ENCODE measurements at regions not wholly inside any gene's neighbourhood (a gene's known extent, or its start where the extent isn't known, plus 50 kb on each side); places are given as distances from the start of the nearest gene placed in this dataset.

- no peak for DNase-seq (ENCODE audit: low spot score)
- Mint-ChIP-seq H3K9me3 (no peaks in the 10 kb centered on the region; the same call in 1 of the 2 replicates), H3K4me1 (peaks cover 16% of the 10 kb centered on the region), H3K27ac (no peak overlapping the region), H3K27me3 (ENCODE audit: low read depth) (peaks cover 2% of the 10 kb centered on the region; the same call in 1 of the 2 replicates), H3K36me3 (no peaks in the 10 kb centered on the region), H3K4me3 (no peak overlapping the region)
- TF ChIP-seq ZNF232 (CRISPR knock-in tag; IDR thresholded peaks at IDR 0.05) = no peak
- TF ChIP-seq FOXK1 (CRISPR knock-in tag; IDR thresholded peaks at IDR 0.05) = no peak
- no peak for TF ChIP-seq ZBTB21 (CRISPR knock-in tag; IDR thresholded peaks at IDR 0.05; ENCODE audit: borderline replicate concordance)
- no peak for TF ChIP-seq TEAD1 (CRISPR knock-in tag; IDR thresholded peaks at IDR 0.05)
- TF ChIP-seq IRF2 (CRISPR knock-in tag; IDR thresholded peaks at IDR 0.05; ENCODE audit: borderline replicate concordance, low read depth) = no peak
- no peak for TF ChIP-seq MAX (CRISPR knock-in tag; IDR thresholded peaks at IDR 0.05)
- no peak for TF ChIP-seq ZNF425 (CRISPR knock-in tag; conservative IDR thresholded peaks at IDR 0.05)
- TF ChIP-seq AR (CRISPR knock-in tag; IDR thresholded peaks at IDR 0.05) = no peak
- no peak for TF ChIP-seq CREM (CRISPR knock-in tag; IDR thresholded peaks at IDR 0.05)
- TF ChIP-seq NFE2L1 (CRISPR knock-in tag; IDR thresholded peaks at IDR 0.05) = no peak
- TF ChIP-seq ZBTB43 (CRISPR knock-in tag; IDR thresholded peaks at IDR 0.05) = no peak
- TF ChIP-seq ZNF416 (CRISPR knock-in tag; IDR thresholded peaks at IDR 0.05) = no peak
- POLR2A ChIA-PET = no interaction called here
- peak; percentile 44 for ATAC-seq
- CTCF ChIA-PET = interaction anchor here (0.9 to 1.4 kb wide), 3 partner anchors 13 to 111 kb away, joined by 3 to 6 read pairs (median 3); no protein-coding TSS in a partner anchor
These were observed 243.6 kb upstream of the PODXL start for GRCh38 chr7:131800008-131800407.

GRCh38 chr7:131797841-131798240, 241.4 kb upstream of the PODXL start:
- DNase-seq (ENCODE audit: low spot score) = no peak
- H3K27ac Mint-ChIP-seq = no peak overlapping the region
- CTCF ChIA-PET = no interaction called here
- no peaks in the 10 kb centered on the region for H3K36me3 Mint-ChIP-seq
- H3K27me3 Mint-ChIP-seq (ENCODE audit: low read depth) = peaks cover 2% of the 10 kb centered on the region; the same call in 1 of the 2 replicates
- no peak overlapping the region for H3K4me3 Mint-ChIP-seq
- POLR2A ChIA-PET = no interaction called here
- H3K9me3 Mint-ChIP-seq = no peaks in the 10 kb centered on the region; the same call in 1 of the 2 replicates
- no peak for ATAC-seq
- H3K4me1 Mint-ChIP-seq = peaks cover 17% of the 10 kb centered on the region
- TF ChIP-seq RORB (CRISPR knock-in tag; IDR thresholded peaks at IDR 0.05) (no peak), ZNF512 (CRISPR knock-in tag; IDR thresholded peaks at IDR 0.05; ENCODE audit: borderline replicate concordance) (no peak), TCF7 (CRISPR knock-in tag; IDR thresholded peaks at IDR 0.05; ENCODE audit: low read depth) (no peak), AR (CRISPR knock-in tag; IDR thresholded peaks at IDR 0.05) (no peak), CBFB (CRISPR knock-in tag; IDR thresholded peaks at IDR 0.05; ENCODE audit: low read depth) (no peak), CDX4 (CRISPR knock-in tag; IDR thresholded peaks at IDR 0.05; ENCODE audit: borderline replicate concordance) (no peak), ZBTB43 (CRISPR knock-in tag; IDR thresholded peaks at IDR 0.05) (no peak), GABPB1 (CRISPR knock-in tag; IDR thresholded peaks at IDR 0.05) (no peak), CREM (CRISPR knock-in tag; IDR thresholded peaks at IDR 0.05) (no peak), PRRX2 (CRISPR knock-in tag; IDR thresholded peaks at IDR 0.05) (no peak), NR3C1 (CRISPR knock-in tag; conservative IDR thresholded peaks at IDR 0.05; ENCODE audit: low read depth) (no peak)
